Suprapubic skin (tissue), 4 donors: ENCODE measurements at regions not wholly inside any gene's neighbourhood (a gene's known extent, or its start where the extent isn't known, plus 50 kb on each side); places are given as distances from the start of the nearest gene placed in this dataset.

Source experiments
- DNase-seq, 2 donors: peaks; one replicate each; pipeline ENCODE4 v3.0.0-alpha.2; 2019; ENCODE audit warnings: low spot score in 2 of 2
- H3K27ac ChIP-seq: fragments of 200-600 bp; sonication (generic); one replicate; pipeline ENCODE4 v1.5.1; 2019
- H3K27me3 ChIP-seq: fragments of 200-600 bp; sonication (generic); one replicate; pipeline ENCODE4 v1.5.1; 2019
- H3K36me3 ChIP-seq: fragments of 200-600 bp; sonication (generic); one replicate; pipeline ENCODE4 v1.5.1; 2019
- H3K4me1 ChIP-seq: fragments of 200-600 bp; sonication (generic); one replicate; pipeline ENCODE4 v1.5.1; 2019
- H3K4me3 ChIP-seq: fragments of 200-600 bp; sonication (generic); one replicate; pipeline ENCODE4 v1.5.1; 2019; ENCODE audit warnings: mild to moderate bottlenecking
- H3K9me3 ChIP-seq: fragments of 200-600 bp; sonication (generic); one replicate; pipeline ENCODE4 v1.5.1; 2019
- CTCF ChIP-seq, 2 donors: fragments of 200-600 bp in 1 of 2; fragments of 450-650 bp in 1 of 2; sonication (generic) in 1 of 2; IDR thresholded peaks; one replicate each; pipeline ENCODE4 v1.5.1; 2016 to 2019; ENCODE audit warnings: antibody characterized with exemption in 2 of 2, mild to moderate bottlenecking in 1 of 2, moderate library complexity in 1 of 2
- EP300 ChIP-seq: sonication (generic); formaldehyde crosslinking; IDR thresholded peaks from one replicate; pipeline ENCODE4 v1.6.1; 2017; ENCODE audit warnings: antibody characterized with exemption
- POLR2A ChIP-seq, 2 donors: fragments of 450-650 bp; IDR thresholded peaks; one replicate each; pipeline ENCODE4 v1.6.1; 2017; ENCODE audit warnings: antibody characterized with exemption in 2 of 2, mild to moderate bottlenecking in 2 of 2, moderate library complexity in 2 of 2
- POLR2AphosphoS5 ChIP-seq, 3 donors: sonication (generic); formaldehyde crosslinking; IDR thresholded peaks; one replicate each; pipeline ENCODE4 v1.6.1; 2017; ENCODE audit warnings: antibody characterized with exemption in 3 of 3
- WGBS: methylation state at CpG from one replicate; pipeline ENCODE4 v1.1.5; 2018; 5-methylcytosine and 5-hydroxymethylcytosine counted together

- TF ChIP-seq EP300 (no peak), POLR2A (IDR thresholded peaks at IDR 0.05) (no peak), CTCF (IDR thresholded peaks at IDR 0.05) (no peak), POLR2AphosphoS5 (IDR thresholded peaks at IDR 0.05) (no peak)
- Histone ChIP-seq H3K27ac (no peak overlapping the region), H3K27me3 (no peaks in the 10 kb centered on the region), H3K4me1 (no peaks in the 10 kb centered on the region), H3K36me3 (no peaks in the 10 kb centered on the region), H3K4me3 (no peak overlapping the region), H3K9me3 (no peaks in the 10 kb centered on the region)
- no peak for DNase-seq
Observed at GRCh38 chr5:5617024-5617423, 194.5 kb downstream of the ICE1 start.

- no peak for DNase-seq
Observed at GRCh38 chr5:5616247-5616895, 193.9 kb downstream of the ICE1 start.

GRCh38 chr5:5615569-5615968 lies 193.1 kb downstream of the ICE1 start:
- WGBS = 66% methylated on average over 1 of the region's 1 CpG

More at GRCh38 chr5:5616247-5616895, 193.9 kb downstream of the ICE1 start:
- 20% methylated on average over 7 of the region's 7 CpGs for WGBS
- Histone ChIP-seq H3K27ac (no peak overlapping the region), H3K36me3 (no peaks in the 10 kb centered on the region), H3K4me3 (no peak overlapping the region), H3K4me1 (no peaks in the 10 kb centered on the region), H3K27me3 (no peaks in the 10 kb centered on the region), H3K9me3 (no peaks in the 10 kb centered on the region)
- no peak for TF ChIP-seq POLR2A (IDR thresholded peaks at IDR 0.05)

GRCh38 chr5:5613261-5613990 lies 190.9 kb downstream of the ICE1 start:
- Histone ChIP-seq H3K4me3 (no peak overlapping the region), H3K27me3 (no peaks in the 10 kb centered on the region), H3K4me1 (no peaks in the 10 kb centered on the region), H3K9me3 (no peaks in the 10 kb centered on the region), H3K36me3 (no peaks in the 10 kb centered on the region), H3K27ac (no peak overlapping the region)
- DNase-seq = no peak
- TF ChIP-seq POLR2A (IDR thresholded peaks at IDR 0.05) = no peak
- TF ChIP-seq CTCF (IDR thresholded peaks at IDR 0.05) = no peak
- no peak for TF ChIP-seq POLR2AphosphoS5 (IDR thresholded peaks at IDR 0.05)
- no peak for TF ChIP-seq EP300
- 82% methylated on average over 6 of the region's 6 CpGs for WGBS

More at GRCh38 chr5:5615569-5615968, 193.1 kb downstream of the ICE1 start:
- Histone ChIP-seq H3K27ac (no peak overlapping the region), H3K36me3 (no peaks in the 10 kb centered on the region), H3K4me1 (no peaks in the 10 kb centered on the region), H3K27me3 (no peaks in the 10 kb centered on the region), H3K9me3 (no peaks in the 10 kb centered on the region), H3K4me3 (no peak overlapping the region)
- no peak for TF ChIP-seq POLR2A (IDR thresholded peaks at IDR 0.05)
- no peak for TF ChIP-seq POLR2AphosphoS5 (IDR thresholded peaks at IDR 0.05)
- no peak for TF ChIP-seq CTCF (IDR thresholded peaks at IDR 0.05)
- no peak for TF ChIP-seq EP300
- no peak for DNase-seq

GRCh38 chr5:5612096-5612495 lies 189.6 kb downstream of the ICE1 start:
- no peak overlapping the region for H3K27ac ChIP-seq
- 94% methylated on average over 2 of the region's 2 CpGs for WGBS
- H3K27me3 ChIP-seq = no peaks in the 10 kb centered on the region
- H3K4me3 ChIP-seq = no peak overlapping the region
- H3K36me3 ChIP-seq = no peaks in the 10 kb centered on the region
- no peak for DNase-seq
- H3K4me1 ChIP-seq = no peaks in the 10 kb centered on the region
- no peaks in the 10 kb centered on the region for H3K9me3 ChIP-seq
- no peak for TF ChIP-seq CTCF (IDR thresholded peaks at IDR 0.05)
- TF ChIP-seq POLR2A (IDR thresholded peaks at IDR 0.05) = no peak
- TF ChIP-seq POLR2AphosphoS5 (IDR thresholded peaks at IDR 0.05) = no peak
- no peak for TF ChIP-seq EP300
